Astrocyte of the spinal cord (primary cell): ENCODE measurements at regions not wholly inside any gene's neighbourhood (a gene's known extent, or its start where the extent isn't known, plus 50 kb on each side); places are given as distances from the start of the nearest gene placed in this dataset.
"Not testable (repeated sequence)": the region's sequence is repeated elsewhere in the genome, so short reads cannot be mapped to it uniquely, and the experiment has no call there.

Experiments used
- DNase-seq: peaks from one replicate; pipeline ENCODE4 v3.0.0; 2011; ENCODE audit warnings: low read depth, low spot score
- H3K4me3 ChIP-seq: 2 replicates; pipeline ENCODE4 v1.5.1; 2011; ENCODE audit warnings: low read depth, mild to moderate bottlenecking, low read length, moderate library complexity
- in situ Hi-C: cut with HindIII; loops from 2 replicates; pipeline ENCODE4 v1.10.0; 2017; ENCODE audit warnings: low sequenced_read_pairs
- TF ChIP-seq, protein P1 (sequence below): IDR thresholded peaks from 2 replicates; pipeline ENCODE4 v1.5.1; 2012; ENCODE audit warnings: low read depth, mild to moderate bottlenecking, low read length, inconsistent platforms

DNA sequence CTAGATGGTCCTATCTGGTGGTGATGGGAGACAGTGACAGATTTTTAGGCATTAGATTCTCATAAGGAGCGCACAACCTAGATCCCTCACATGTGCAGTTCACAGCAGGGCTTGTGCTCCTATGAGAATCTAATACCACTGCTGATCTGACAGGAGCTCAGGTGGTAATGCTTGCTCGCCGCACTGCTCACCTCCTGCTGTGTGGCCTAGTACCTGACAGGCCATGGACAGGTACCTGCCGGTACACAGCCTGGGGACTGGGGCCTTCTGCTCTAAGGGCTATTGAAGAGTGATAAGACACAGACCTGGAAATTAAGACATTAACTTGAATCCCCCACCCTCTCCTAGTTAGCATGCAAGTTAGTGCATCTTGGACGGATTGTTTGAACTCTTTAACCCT is 64.4 kb downstream of the KLRB1 start:
- H3K4me3 ChIP-seq, in situ Hi-C loops, DNase-seq: not testable (repeated sequence)

DNA sequence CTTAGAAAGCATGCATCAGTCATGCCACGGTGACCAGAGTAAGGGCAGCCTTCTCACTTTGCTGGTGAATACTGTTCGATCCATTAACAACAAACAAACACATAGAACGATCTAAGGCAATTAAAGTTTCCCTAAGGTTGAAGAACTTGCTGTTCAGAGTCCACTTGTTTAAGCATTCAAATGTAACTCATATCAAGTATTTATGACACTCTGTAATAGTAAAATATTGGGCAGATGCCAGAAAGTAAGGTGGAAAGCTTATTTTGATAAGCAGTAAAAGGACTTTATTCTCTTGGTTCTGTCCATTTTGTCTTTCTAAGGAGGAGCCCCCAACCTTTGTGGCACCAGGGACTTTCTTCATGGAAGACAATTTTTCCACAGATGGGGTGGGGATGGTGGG is 64.9 kb downstream of the KLRB1 start:
- in situ Hi-C loops, DNase-seq, H3K4me3 ChIP-seq: not testable (repeated sequence)

DNA sequence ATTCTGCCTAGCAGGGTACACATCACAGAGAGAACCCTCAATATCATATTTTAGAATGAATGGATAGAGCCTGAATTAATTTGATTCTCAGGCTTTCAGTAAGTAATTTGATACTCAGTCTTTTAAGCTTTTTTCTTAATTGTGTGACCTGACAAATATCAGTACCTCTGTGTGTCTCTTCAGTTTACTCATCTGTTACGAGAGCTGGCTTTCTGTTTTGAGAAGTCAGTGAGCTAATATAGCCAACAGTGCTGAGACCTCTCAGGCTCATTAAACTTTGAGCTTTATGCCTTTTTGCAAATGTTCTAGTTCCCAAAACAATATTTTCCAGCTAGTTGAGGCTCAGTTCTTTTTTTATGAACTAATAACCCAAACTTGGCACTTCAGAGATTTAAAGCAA is 91.8 kb downstream of the KLRB1 start:
- DNase-seq, H3K4me3 ChIP-seq, in situ Hi-C loops: not testable (repeated sequence)

DNA sequence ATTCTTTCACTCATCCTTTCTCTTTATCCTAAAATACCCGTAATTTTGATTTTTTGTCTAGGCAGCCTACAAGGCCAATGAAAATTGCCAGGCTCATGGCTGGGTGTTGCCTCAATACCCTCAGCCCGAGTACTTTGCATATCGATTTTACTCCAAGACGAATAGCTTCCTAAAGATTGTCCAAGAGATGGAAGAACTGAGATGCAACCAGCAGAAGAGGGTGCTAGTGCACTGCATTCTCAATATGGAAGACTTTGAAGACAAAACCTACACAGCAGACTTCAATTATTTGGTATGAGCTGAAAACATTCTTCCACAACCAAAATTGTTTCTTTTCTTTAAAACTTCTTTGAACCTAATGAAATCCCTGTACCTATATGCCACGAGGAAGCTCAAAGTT is 95.0 kb downstream of the KLRB1 start:
- in situ Hi-C loops, H3K4me3 ChIP-seq, DNase-seq: not testable (repeated sequence)

DNA sequence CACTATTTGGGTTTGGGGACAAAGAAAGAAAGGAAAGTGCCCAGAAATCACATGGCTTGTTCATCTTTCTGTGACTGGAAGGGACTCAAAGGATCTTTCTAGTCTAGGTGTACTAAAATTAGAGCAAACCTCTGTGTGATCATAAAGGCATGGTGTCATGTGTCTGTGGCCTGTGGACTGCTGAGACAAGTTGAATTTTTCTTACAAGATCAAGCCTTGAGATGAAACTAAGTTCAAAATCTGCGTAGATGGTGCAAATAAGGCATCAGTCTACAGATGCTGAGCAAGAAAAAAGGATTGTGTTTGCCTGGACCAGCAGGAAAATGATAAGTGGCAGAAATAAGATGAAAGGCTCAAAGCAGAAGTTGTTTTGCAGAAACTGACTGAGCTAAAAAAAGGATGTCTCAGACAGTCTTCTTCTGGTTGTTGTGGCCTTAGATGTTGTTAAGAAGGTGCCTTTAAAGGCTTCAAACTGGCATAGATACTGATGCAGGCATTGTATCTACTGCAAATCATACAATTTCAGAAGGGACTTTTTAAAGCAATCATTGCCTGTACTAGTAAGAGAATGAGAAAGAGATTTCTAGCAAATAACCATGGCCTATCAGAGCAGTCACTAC is 97.2 kb downstream of the KLRB1 start:
- DNase-seq, in situ Hi-C loops, H3K4me3 ChIP-seq: not testable (repeated sequence)

DNA sequence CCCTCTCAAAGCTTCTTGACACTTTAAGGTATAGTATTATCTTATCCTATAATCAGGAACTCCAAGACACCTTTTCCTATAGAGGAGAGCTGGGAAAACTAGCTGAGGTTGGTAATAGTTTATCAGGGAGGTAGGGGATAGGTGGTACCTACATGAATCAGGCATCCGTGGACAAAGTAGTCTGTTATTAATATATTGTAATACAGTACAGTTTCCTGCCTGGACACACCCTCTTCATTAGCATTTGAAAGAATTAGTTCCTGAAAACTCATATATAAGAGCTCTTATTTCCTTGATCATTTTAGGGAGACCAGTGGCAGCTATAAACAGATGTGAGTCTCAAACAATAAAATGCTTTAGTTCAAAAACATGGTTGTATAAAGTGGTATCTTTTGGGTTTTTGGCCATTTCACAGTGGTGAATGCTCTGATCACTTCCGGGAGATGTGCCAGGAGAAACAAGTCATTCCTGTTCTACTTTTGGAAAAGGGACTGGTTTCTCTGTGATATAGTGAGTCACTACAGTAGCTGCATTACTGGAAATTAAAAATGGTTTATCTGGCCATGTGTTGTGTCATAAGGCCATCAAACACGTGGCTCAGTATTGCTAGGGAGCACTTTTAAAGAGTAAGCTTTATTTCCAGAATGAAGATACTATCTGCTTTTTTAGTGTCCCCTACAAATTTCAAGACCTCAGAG is 98.1 kb downstream of the KLRB1 start:
- peak; percentile 82 for DNase-seq
- TF ChIP-seq, protein P1, sequence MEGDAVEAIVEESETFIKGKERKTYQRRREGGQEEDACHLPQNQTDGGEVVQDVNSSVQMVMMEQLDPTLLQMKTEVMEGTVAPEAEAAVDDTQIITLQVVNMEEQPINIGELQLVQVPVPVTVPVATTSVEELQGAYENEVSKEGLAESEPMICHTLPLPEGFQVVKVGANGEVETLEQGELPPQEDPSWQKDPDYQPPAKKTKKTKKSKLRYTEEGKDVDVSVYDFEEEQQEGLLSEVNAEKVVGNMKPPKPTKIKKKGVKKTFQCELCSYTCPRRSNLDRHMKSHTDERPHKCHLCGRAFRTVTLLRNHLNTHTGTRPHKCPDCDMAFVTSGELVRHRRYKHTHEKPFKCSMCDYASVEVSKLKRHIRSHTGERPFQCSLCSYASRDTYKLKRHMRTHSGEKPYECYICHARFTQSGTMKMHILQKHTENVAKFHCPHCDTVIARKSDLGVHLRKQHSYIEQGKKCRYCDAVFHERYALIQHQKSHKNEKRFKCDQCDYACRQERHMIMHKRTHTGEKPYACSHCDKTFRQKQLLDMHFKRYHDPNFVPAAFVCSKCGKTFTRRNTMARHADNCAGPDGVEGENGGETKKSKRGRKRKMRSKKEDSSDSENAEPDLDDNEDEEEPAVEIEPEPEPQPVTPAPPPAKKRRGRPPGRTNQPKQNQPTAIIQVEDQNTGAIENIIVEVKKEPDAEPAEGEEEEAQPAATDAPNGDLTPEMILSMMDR = no peak
- in situ Hi-C loops = no loop called here
- H3K4me3 ChIP-seq = no peak overlapping the region

DNA sequence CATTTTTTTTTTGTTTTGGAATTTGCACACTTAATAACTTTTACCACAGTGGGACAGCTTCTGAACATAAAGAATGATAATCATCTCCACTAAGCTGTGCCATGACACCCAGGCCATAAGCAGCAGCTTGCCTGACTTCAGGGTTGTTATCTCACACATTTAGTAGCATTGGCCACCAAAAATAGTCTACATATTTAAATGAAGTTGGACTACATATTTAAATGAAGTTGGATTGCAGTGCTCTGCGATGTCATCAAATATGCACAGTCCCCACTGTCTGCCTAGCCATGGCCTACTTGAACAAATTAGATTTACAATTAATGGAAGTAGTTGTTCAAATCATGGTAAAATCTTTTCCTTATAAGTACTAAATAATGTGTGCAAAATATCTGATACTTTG is 101.0 kb downstream of the KLRB1 start:
- in situ Hi-C loops = no loop called here
- DNase-seq = no peak
- TF ChIP-seq, protein P1 = no peak
- H3K4me3 ChIP-seq = no peak overlapping the region

DNA sequence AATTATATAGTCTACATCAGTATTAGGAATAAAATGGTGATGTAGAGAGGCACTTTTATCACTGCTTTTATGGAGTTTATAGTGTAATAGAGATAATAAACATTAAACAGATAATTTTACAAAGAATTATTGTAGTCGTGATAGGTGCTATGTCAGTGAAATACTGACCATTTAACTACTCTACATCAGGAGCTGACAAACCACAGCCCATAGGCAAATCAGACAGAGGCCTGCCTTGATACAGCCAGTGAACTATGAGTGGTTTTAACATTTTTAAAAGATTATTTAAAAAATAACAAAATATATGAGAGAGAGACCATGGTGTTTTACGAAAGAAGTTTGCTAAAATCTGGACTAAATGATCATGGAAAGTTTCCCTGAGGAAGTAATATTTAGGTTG is 104.3 kb downstream of the KLRB1 start:
- H3K4me3 ChIP-seq, DNase-seq, in situ Hi-C loops: not testable (repeated sequence)

DNA sequence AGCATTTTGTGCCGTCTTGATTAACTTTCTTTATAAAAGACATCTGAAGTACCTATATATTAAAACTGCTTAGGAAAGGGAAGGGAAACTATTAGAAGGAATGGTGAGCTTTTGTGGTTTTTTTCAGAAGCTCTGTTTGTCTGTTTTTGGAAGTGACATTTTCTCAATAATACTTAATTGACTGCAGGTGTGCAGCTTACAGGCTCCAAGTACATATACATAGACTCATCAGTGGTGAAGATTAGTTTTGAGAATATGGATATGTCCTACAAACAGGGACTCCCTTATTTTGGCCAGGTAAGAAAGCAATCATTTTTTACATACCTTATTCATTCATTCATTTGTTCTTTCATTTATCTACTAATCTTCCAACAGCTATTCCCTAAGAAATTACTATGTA is 104.9 kb downstream of the KLRB1 start:
- DNase-seq, in situ Hi-C loops, H3K4me3 ChIP-seq: not testable (repeated sequence)

DNA sequence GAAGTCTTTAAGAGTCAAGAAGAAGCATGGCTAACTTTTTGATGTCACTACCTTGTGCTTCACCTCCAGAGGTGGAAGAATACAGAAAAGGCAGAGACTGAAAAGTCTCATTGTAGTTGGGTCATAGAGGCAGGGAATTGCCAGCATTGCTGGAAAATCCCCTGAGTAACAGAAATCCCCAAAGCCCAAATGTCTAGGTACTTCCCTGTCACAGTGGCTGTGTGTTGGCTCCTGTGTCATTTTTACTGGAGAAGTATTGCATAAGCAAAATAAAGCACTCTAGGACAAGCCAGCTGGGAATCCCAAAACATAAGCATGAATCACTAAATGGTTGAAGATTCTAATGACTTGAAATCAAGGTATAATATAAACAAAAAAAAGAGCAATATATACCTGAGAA is 114.4 kb downstream of the KLRB1 start:
- DNase-seq, in situ Hi-C loops, H3K4me3 ChIP-seq: not testable (repeated sequence)

DNA sequence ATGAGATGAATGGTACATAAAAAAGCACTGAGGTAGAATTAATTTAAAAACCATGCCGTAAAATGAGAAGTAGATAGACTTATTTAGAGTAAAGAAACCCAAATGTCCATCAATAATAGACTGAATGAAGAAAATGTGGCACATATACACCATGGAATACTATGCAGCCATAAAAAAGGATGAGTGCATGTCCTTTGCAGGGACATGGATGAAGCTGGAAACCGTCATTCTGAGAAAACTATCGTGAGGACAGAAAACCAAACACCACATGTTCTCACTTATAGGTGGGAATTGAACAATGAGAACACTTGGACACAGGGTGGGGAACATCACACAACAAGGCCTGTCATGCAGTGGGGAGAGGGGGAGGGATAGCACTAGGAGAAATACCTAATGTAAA is 126.4 kb downstream of the KLRB1 start:
- DNase-seq, in situ Hi-C loops, H3K4me3 ChIP-seq: not testable (repeated sequence)

DNA sequence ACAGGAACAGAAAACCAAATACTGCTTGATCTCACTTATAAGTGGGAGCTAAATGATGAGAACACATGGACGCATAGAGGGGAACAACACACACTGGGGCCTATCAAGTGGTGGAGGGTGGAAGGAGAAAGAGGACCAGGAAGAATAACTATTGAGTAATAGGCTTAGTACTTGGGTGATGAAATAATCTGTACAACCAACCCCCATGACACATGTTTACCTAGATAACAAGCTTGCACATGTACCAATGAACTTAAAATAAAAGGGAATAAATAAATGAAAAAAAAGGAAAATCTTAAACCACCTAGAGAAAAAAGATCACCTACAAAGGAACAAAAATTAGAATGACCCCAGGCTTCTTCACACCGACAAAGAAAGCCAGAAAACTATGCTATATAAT is 133.5 kb downstream of the KLRB1 start:
- in situ Hi-C loops, DNase-seq, H3K4me3 ChIP-seq: not testable (repeated sequence)

DNA sequence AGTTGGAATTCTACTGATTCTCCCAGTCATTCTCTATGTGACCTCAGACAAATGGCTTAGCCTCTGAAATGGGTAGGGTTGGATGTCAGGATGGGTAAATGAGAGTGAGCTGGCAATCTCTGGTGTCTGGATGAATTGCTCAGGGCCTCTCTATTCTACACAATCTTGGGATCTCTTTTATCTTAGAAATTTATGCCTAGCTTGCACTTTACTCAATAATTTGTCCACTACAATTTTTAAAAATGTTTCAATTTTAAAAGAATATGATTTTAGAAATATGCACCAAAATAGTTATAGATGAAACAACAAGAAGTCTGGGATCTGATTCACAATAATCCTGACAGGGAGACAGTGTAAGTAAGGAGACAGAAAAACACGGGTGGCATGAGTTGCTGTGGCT is 134.1 kb downstream of the KLRB1 start:
- DNase-seq, in situ Hi-C loops, H3K4me3 ChIP-seq: not testable (repeated sequence)

DNA sequence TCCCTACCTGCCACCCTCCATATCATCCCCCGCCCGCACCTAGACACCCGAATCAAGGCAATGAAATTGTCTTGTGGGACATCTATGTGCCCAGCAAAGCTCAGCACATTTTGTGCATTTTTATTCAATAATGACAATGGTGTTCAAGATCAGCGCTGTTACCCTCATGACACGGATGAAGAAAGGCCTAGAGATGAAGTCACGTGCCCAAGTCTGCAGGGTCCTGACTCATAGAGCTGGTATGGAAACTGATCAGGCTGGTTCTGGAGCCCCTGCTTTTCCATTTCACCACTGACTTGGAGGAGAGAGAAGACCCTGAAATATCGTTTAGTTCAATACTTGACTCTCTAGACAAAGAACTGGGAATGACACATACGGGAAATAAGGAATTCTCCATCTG is 136.2 kb downstream of the KLRB1 start:
- H3K4me3 ChIP-seq, DNase-seq, in situ Hi-C loops: not testable (repeated sequence)

DNA sequence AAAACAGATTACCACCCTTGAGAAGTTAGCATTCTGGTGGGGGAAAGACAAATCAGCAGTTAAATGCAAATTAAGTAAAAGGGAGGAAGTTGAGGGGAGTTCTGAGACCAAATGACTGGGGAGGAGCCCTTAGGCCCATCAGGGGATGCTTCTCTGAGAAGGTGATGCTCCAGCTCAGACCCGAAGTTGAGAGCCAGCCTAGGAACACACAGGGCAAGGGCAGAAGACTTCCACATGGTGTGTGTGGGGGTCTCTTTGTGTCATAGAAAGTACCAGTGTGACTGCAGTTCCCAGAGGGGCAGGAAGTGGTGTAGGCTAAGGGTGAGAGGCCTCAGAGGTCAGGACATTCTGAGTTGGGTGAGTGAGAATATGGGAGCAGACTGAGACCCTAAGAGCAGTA is 137.3 kb downstream of the KLRB1 start:
- in situ Hi-C loops = not testable (repeated sequence)

DNA sequence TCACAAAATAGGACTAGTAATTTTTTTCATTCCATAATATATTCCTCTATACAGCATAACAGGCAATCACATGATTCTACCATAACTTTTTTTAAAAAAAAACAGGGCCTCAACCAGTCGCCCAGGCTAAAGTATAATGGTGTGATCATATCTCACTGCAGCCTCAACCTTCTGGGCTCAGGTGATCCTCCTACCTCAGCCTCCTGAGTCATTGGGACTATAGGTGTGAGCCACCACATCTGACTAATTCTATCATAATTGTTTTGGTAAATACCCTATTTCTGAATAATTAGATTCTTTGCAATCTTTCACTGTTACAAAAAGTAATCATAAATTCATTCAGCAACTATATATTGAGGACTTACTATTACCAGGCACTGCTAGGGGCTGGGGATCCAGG is 137.8 kb downstream of the KLRB1 start:
- H3K4me3 ChIP-seq, in situ Hi-C loops: not testable (repeated sequence)

More for the DNA sequence above, 137.3 kb downstream of the KLRB1 start:
- DNase-seq, H3K4me3 ChIP-seq: not testable (repeated sequence)

More for the DNA sequence above, 137.8 kb downstream of the KLRB1 start:
- not testable (repeated sequence) for DNase-seq
